HG03066 (cell line): ENCODE measurements at regions not wholly inside any gene's neighbourhood (a gene's known extent, or its start where the extent isn't known, plus 50 kb on each side); places are given as distances from the start of the nearest gene placed in this dataset.
"Not testable (repeated sequence)": the region's sequence is repeated elsewhere in the genome, so short reads cannot be mapped to it uniquely, and the experiment has no call there.

Experiments
- ATAC-seq: cut with Tn5 transposase; IDR thresholded peaks from one replicate; pipeline ENCODE4 v1.9.1; 2021; ENCODE audit warnings: low read depth; ENCODE audit not compliant: unreplicated experiment

DNA sequence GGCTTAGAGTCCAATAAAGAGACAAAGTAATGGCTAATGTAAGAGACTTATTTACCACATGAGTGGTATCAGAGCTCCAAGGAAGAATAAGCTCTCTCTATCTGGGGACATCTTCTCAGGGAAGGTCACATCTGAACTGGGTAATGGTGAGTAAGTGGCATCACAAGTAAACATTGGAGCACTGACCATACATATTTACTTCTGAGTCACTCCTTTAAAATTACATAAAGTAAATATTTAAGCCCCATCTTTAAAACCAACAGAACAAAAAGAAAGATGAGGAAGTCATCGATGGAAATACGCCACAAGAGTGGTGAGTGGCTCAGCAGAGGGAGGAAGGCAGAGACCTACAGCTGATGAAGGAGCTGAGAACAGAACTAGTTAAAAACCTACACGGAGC is 159.9 kb downstream of the DUSP6 start:
- ATAC-seq = no peak

DNA sequence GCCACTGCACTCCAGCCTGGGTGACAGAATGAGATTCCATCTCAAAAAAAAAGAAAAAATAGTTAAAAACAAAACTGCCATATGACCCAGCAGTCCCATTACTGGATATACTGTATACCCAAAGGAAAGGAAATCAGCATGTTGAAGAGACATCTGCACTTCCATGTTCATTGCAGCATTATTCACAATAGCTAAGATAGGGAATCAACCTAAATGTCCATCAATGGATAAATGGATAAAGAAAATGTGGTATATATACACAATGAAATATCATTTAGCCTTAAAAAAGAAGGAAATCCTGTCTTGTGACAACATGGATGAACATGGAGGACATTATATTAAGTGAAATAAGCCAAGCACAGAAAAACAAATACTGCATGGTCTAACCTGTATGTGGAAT is 160.7 kb downstream of the DUSP6 start:
- ATAC-seq = not testable (repeated sequence)

GRCh38 chr12:89189448-89189847 is 162.9 kb downstream of the DUSP6 start:
- no peak for ATAC-seq

DNA sequence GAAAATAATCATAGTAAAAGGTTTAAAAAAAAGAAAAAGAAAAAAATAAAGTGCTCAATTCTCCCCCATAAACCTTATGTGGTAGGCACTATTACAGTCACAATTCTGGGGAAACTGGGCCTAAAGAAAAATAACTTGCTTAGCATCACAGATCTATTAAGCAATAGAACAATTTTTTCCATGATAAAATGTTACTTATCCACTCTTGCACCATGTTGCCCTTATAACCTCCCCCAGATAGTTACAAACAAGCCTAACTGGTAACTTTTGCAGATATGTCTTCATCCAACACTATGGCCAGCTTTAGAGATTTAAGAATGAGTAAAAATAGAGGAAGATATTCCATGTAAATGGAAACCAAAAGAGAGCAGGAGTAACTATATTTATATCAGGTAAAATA is 164.8 kb downstream of the DUSP6 start:
- ATAC-seq = no peak

DNA sequence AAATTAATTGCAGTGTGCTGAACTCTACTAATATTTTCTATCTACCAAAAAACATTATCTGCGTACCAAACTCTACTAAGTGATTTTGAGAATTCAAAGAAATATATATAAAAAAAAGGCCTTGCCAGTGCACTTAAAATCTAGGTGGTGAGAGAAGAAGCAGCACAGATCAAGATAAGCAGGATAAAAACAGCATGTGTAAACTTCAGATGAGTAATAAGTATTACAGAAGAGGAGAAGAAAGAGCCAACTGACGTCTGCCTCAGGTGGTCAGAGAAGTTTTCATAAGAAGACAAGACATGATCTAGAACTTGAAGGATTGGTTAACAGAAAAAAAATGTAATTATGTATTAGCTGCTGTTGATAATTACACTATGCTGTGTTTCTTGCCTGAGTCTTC is 166.4 kb downstream of the DUSP6 start:
- ATAC-seq = no peak

GRCh38 chr12:89185181-89185580 is 167.1 kb downstream of the DUSP6 start:
- no peak for ATAC-seq

- no peak for ATAC-seq
Measured at GRCh38 chr12:89183985-89184435, 168.3 kb downstream of the DUSP6 start.

GRCh38 chr12:89181271-89181920 is 170.9 kb downstream of the DUSP6 start:
- ATAC-seq = no peak

GRCh38 chr12:89180496-89180895 is 171.8 kb downstream of the DUSP6 start:
- ATAC-seq = no peak

GRCh38 chr12:89179983-89180382 is 172.3 kb downstream of the DUSP6 start:
- no peak for ATAC-seq

- ATAC-seq = no peak
Measured at GRCh38 chr12:89179245-89179644, 173.1 kb downstream of the DUSP6 start.

DNA sequence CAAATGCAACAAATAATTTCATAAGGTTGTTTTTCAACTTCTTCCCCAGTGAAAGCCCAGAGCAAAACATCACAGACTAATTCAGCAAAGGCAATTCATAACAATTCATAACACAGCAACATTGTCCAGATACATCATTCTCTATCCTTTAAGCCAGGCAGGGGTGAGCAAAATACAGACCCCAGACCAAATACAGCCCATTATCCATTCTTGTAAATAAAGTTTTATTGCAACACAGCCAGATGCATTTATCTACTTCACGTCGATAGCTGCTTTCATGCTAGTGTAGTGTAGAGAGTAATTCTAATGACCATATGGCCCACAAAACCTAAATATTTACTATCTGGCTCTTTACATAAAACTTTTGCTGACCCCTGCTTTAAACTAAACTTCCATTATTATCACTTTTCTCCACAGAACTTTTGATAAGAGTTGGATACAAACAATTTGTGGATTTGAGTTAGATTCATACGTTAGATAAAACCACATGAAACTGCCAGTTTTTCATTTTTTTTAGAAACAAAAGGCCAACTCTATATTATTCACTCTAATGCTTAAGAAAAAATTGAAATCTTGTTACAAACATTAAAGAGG is 174.4 kb downstream of the DUSP6 start:
- ATAC-seq = no peak

GRCh38 chr12:89176676-89177075 is 175.6 kb downstream of the DUSP6 start:
- ATAC-seq = no peak

DNA sequence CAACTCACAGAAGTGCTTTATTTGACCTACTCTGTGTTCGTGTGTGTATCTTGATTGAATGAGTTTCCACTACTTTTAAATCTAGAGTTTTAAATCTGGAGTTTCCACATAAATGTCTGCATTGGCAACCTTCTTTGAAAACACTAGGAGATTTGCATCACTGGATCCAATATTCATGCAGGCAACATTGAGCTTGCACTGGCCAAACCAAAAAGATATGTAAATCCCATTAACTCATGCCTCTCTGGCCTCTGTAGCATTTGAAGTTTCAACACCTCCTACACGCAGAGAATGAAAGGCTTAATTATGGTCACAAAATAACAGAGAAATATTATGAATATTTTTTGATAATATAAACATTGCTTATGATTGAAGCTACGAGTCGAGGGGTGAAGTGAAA is 178.6 kb downstream of the DUSP6 start:
- no peak for ATAC-seq

- no peak for ATAC-seq
Measured at GRCh38 chr12:89173096-89173495, 179.2 kb downstream of the DUSP6 start.

- no peak for ATAC-seq
Measured at GRCh38 chr12:89172224-89172623, 180.1 kb downstream of the DUSP6 start.

DNA sequence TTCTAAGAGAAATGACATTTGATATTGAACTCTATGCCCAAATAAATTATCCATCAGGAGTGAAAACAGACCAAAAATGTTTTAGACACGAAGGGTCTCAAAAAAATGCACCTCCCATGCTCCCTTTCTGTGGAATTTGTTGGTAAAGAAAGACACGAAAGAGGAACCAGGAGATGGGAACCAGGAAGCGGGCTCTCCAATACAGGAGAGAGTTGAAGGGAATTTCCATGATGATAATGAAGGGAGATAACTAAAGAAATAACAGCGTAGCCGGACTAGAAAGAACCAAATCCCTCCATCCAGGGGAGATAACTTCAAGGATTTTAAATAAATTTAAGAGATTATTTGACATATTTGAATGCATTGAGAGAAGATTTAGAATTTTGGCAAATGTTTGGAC is 183.0 kb downstream of the DUSP6 start:
- ATAC-seq = no peak

DNA sequence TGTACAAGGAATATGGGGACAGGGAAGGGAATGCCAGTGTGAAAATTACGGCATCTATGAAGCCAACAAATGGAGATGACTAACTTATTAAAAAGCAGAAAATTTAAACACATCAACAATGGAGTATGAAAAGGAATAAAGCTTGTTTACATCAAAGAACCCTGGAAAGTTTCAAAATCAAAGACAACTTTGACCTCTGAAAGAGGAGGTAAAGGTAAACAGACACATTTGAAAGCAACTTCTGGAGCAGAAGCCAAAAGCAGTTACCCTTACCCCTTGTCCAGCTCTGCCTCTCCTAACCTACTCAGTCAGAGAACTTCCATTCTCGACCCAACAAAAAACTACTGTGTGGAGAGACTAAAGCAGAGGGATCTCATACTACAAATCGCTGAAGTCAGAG is 184.3 kb downstream of the DUSP6 start:
- ATAC-seq = no peak

DNA sequence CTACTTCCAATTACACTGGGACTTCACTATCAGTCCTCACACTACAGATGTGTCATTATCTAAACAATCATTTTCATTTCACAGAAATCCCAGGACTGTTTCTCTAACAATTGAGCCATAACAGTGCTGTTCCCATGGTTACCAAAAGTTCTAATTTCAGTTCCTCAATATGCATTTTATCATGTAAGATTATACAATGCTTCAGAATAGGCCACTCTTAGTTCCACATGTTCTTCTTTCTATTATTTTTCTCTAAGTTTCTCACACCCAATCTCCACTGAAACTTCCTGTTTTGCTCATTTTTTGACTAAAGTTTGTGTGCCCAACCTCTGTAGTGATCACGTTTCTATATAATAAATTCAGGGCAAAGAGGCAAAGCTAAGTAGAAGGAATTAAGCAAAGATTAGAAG is 185.8 kb downstream of the DUSP6 start:
- peak; percentile 90 for ATAC-seq

GRCh38 chr12:89166121-89166520 is 186.2 kb downstream of the DUSP6 start:
- no peak for ATAC-seq

GRCh38 chr12:89165703-89166102 is 186.6 kb downstream of the DUSP6 start:
- ATAC-seq = no peak

DNA sequence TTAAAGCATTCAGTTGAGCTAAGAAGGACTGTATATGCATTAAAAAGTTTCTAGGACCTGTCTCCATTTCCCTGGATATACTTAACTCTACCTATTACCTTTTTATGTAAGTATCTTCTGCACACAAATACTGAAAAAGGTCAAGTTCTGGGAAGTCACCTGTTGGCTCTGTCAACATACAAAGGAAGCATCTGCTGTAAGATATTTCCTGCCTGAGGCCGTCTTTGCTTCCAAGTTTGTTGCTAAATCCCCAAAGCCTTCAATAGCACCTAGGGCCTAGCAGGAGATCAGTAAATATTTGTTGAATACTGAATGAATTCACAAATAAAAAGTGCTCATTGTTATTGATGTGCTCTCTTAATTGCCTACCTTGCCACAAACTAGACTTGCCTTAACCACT is 188.4 kb downstream of the DUSP6 start:
- no peak for ATAC-seq
